Fibroblast of skin of scalp (primary cell): ENCODE measurements at regions not wholly inside any gene's neighbourhood (a gene's known extent, or its start where the extent isn't known, plus 50 kb on each side); places are given as distances from the start of the nearest gene placed in this dataset.

Experiments used
- DNase-seq: peaks from one replicate; pipeline ENCODE4 v3.0.0-alpha.2; 2013

- DNase-seq = no peak
Measured at GRCh38 chr6:90753820-90754643, 167.2 kb upstream of the MAP3K7 start.

- no peak for DNase-seq
Measured at GRCh38 chr6:90739802-90740201, 152.9 kb upstream of the MAP3K7 start.

- no peak for DNase-seq
Measured at GRCh38 chr6:90739339-90739738, 152.5 kb upstream of the MAP3K7 start.

GRCh38 chr6:90730151-90730673 is 143.3 kb upstream of the MAP3K7 start:
- no peak for DNase-seq

GRCh38 chr6:90729057-90729456 is 142.2 kb upstream of the MAP3K7 start:
- no peak for DNase-seq

GRCh38 chr6:90722648-90723047 is 135.8 kb upstream of the MAP3K7 start:
- no peak for DNase-seq

- DNase-seq = no peak
Measured at GRCh38 chr6:90720404-90720803, 133.5 kb upstream of the MAP3K7 start.

- no peak for DNase-seq
Measured at GRCh38 chr6:90719321-90720195, 132.7 kb upstream of the MAP3K7 start.

- DNase-seq = no peak
Measured at GRCh38 chr6:90716376-90716775, 129.5 kb upstream of the MAP3K7 start.

GRCh38 chr6:90715093-90715655 is 128.3 kb upstream of the MAP3K7 start:
- no peak for DNase-seq

- DNase-seq = no peak
Measured at GRCh38 chr6:90714319-90714718, 127.4 kb upstream of the MAP3K7 start.

GRCh38 chr6:90712114-90712513 is 125.2 kb upstream of the MAP3K7 start:
- DNase-seq = no peak

GRCh38 chr6:90709431-90709996 is 122.6 kb upstream of the MAP3K7 start:
- DNase-seq = no peak

GRCh38 chr6:90708206-90708737 is 121.4 kb upstream of the MAP3K7 start:
- DNase-seq = no peak

- no peak for DNase-seq
Measured at GRCh38 chr6:90707246-90707645, 120.4 kb upstream of the MAP3K7 start.

- no peak for DNase-seq
Measured at GRCh38 chr6:90703336-90703735, 116.5 kb upstream of the MAP3K7 start.

- DNase-seq = no peak
Measured at GRCh38 chr6:90701926-90702325, 115.1 kb upstream of the MAP3K7 start.

- no peak for DNase-seq
Measured at GRCh38 chr6:90701146-90701781, 114.4 kb upstream of the MAP3K7 start.

GRCh38 chr6:90695316-90695715 is 108.4 kb upstream of the MAP3K7 start:
- DNase-seq = no peak

- DNase-seq = no peak
Measured at GRCh38 chr6:90694802-90695201, 107.9 kb upstream of the MAP3K7 start.

GRCh38 chr6:90691823-90692222 is 105.0 kb upstream of the MAP3K7 start:
- DNase-seq = no peak

GRCh38 chr6:90689172-90689571 is 102.3 kb upstream of the MAP3K7 start:
- DNase-seq = no peak
